Vagina (tissue), 2 donors: ENCODE measurements at regions not wholly inside any gene's neighbourhood (a gene's known extent, or its start where the extent isn't known, plus 50 kb on each side); places are given as distances from the start of the nearest gene placed in this dataset.

ENCODE experiments used
- POLR2A ChIP-seq, 2 donors: fragments of 450-650 bp; IDR thresholded peaks; one replicate each; pipeline ENCODE4 v1.6.1; 2017; ENCODE audit warnings: antibody characterized with exemption in 2 of 2, mild to moderate bottlenecking in 2 of 2, moderate library complexity in 2 of 2
- POLR2AphosphoS5 ChIP-seq, 2 donors: sonication (generic); formaldehyde crosslinking; IDR thresholded peaks; one replicate each; pipeline ENCODE4 v1.9.0; 2017; ENCODE audit warnings: antibody characterized with exemption in 2 of 2, mild to moderate bottlenecking in 2 of 2, low read depth in 1 of 2; ENCODE audit not compliant: insufficient read depth in 1 of 2
- TF ChIP-seq, protein P1 (sequence below), 3 experiments: fragments of 450-650 bp in 2 of 3; fragments of 200-600 bp in 1 of 3; sonication (generic) in 1 of 3; IDR thresholded peaks; one replicate each; pipeline ENCODE4 v1.5.1; 2017 to 2019; ENCODE audit warnings: antibody characterized with exemption in 3 of 3, mild to moderate bottlenecking in 2 of 3, moderate library complexity in 2 of 3

DNA sequence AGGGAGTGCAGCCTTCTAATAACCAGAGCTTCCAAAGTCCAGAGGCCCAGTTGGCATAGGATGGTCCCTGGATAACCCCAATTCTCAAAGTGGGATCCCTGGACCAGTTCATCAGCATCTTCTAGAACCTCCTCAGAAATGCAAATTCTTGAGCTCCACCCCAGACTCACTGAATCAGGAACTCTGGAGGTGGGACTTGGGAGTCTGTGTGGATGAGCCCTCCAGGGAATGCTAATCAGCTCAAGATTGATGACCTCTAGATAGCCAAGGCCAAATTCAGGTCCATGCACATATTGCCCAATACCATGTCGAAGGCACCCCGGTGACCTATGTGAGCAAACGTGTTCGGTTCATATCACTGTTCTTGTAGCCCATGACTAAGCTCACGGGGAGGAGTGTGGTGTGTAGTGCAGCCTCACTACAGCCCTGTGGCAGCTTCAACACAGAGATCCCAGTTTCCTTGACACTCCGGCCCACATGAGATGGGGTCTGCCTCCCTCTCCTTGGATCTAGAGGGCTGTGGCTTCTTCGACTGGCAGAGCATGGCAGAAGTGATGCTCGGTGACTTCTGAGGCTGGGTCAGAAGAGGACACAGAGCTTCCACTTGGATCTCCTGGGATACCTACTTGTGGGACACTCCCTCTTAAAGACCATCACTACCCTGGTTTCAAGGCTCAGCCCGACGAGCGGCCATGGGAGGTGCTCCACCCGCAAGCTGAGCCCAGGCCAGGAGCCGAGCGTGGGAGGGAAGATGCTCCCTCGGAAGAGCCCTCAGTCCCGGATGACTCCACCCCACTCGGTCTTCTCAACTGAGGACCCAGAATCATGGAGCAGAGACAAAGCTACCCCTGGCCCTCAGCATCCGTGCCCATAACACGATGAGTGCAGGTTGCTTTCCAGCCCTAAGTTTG, 151.1 kb upstream of the CST7 start:
- TF ChIP-seq, protein P1, sequence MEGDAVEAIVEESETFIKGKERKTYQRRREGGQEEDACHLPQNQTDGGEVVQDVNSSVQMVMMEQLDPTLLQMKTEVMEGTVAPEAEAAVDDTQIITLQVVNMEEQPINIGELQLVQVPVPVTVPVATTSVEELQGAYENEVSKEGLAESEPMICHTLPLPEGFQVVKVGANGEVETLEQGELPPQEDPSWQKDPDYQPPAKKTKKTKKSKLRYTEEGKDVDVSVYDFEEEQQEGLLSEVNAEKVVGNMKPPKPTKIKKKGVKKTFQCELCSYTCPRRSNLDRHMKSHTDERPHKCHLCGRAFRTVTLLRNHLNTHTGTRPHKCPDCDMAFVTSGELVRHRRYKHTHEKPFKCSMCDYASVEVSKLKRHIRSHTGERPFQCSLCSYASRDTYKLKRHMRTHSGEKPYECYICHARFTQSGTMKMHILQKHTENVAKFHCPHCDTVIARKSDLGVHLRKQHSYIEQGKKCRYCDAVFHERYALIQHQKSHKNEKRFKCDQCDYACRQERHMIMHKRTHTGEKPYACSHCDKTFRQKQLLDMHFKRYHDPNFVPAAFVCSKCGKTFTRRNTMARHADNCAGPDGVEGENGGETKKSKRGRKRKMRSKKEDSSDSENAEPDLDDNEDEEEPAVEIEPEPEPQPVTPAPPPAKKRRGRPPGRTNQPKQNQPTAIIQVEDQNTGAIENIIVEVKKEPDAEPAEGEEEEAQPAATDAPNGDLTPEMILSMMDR (IDR thresholded peaks at IDR 0.05): no peak
- TF ChIP-seq POLR2A (IDR thresholded peaks at IDR 0.05) (no peak), POLR2AphosphoS5 (IDR thresholded peaks at IDR 0.05; ENCODE audit: insufficient read depth in 1 of 2, low read depth in 1 of 2) (no peak)
